Smooth muscle cell (in vitro differentiated cells): ENCODE measurements at regions not wholly inside any gene's neighbourhood (a gene's known extent, or its start where the extent isn't known, plus 50 kb on each side); places are given as distances from the start of the nearest gene placed in this dataset.

Experiments used
- DNase-seq: peaks from one replicate; lab custom pipeline; 2025; ENCODE audit not compliant: unreplicated experiment; lab: John Stamatoyannopoulos, UW
- H2AFZ ChIP-seq: fragments of 200-600 bp; sonication (generic); 2 replicates; pipeline ENCODE4 v1.6.0; 2016; ENCODE audit warnings: antibody characterized with exemption, low read depth, mild to moderate bottlenecking
- H3F3A ChIP-seq: fragments of 200-600 bp; sonication (generic); 2 replicates; pipeline ENCODE4 v1.6.0; 2017; ENCODE audit warnings: antibody characterized with exemption, low read depth
- H3K27ac ChIP-seq: fragments of 200-600 bp; sonication (generic); 2 replicates; pipeline ENCODE4 v1.5.1; 2016; ENCODE audit warnings: low read depth, mild to moderate bottlenecking
- H3K27me3 ChIP-seq: fragments of 200-600 bp; sonication (generic); 2 replicates; pipeline ENCODE4 v1.6.1; 2016; ENCODE audit warnings: low read depth, mild to moderate bottlenecking
- H3K36me3 ChIP-seq: fragments of 200-600 bp; sonication (generic); 2 replicates; pipeline ENCODE4 v1.5.1; 2016; ENCODE audit warnings: low read depth
- H3K4me1 ChIP-seq: fragments of 200-600 bp; sonication (generic); 2 replicates; pipeline ENCODE4 v1.5.1; 2016; ENCODE audit warnings: low read depth
- H3K4me2 ChIP-seq: fragments of 200-600 bp; sonication (generic); 2 replicates; pipeline ENCODE4 v1.6.0; 2016; ENCODE audit warnings: mild to moderate bottlenecking
- H3K4me3 ChIP-seq: fragments of 200-600 bp; sonication (generic); 2 replicates; pipeline ENCODE4 v1.5.1; 2016; ENCODE audit warnings: mild to moderate bottlenecking
- H3K79me2 ChIP-seq: fragments of 200-600 bp; sonication (generic); 2 replicates; pipeline ENCODE4 v1.6.0; 2016; ENCODE audit warnings: low read depth, mild to moderate bottlenecking
- H3K9ac ChIP-seq: fragments of 200-600 bp; sonication (generic); 2 replicates; pipeline ENCODE4 v1.6.0; 2016; ENCODE audit warnings: low read depth
- H3K9me3 ChIP-seq: fragments of 200-600 bp; sonication (generic); replicated peaks from 2 replicates; pipeline ENCODE4 v1.5.1; 2016; ENCODE audit warnings: low read depth
- H4K20me1 ChIP-seq: fragments of 200-600 bp; sonication (generic); 2 replicates; pipeline ENCODE4 v1.6.0; 2016; ENCODE audit warnings: low read depth
- WGBS: methylation state at CpG from one replicate; pipeline ENCODE4 v1.1.7; 2016; ENCODE audit warnings: low lambda C conversion rate; 5-methylcytosine and 5-hydroxymethylcytosine counted together
- TF ChIP-seq, protein P1 (sequence below): fragments of 200-600 bp; sonication (generic); IDR thresholded peaks from 2 replicates; pipeline ENCODE4 v1.5.1; 2017; ENCODE audit warnings: borderline replicate concordance, mild to moderate bottlenecking, antibody characterized with exemption; ENCODE audit not compliant: insufficient read depth, poor library complexity, severe bottlenecking

DNA sequence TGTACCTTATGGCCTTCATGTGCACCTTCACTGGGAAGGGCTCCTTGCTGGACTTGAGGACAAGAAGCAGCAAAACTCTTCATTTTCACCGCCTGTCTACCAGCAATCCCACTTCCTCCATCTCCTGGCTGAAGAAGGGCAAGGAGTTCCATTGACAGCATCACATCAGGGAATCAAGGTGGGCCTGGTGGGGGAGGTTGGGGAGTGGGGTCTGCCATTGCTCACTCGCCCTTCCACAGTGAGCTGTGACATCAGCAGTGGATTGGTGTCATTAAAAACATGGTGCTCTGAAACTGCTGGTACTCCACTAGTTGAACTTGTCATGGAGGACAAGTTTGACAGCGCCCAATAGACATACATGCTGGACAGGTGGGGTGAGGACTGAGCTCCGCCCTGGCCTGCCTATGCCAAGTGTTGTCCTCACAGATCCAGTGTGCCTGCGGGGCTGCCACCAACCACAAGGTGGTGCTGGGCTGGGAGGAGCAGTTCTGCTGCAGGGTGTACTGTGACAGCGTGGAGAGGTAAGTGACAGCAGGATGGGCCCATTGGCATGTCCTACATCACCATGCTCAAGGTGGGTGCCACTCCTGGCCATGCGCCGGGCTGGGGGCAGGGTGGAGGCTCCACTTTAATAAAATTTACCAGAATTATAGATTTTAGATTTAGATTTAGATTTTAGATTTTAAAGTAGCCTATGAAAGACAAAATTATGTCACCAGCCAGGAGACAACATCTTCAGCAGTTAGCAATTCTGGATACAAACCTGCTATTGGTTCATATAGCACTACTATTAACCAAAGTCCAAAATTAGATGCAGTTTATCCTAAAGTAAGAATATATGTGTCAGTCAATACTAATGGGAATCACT is 1729.1 kb downstream of the TP53TG3F start:
- no peak overlapping the region for H3K27ac ChIP-seq
- no peaks in the 10 kb centered on the region for H3K36me3 ChIP-seq
- H3F3A ChIP-seq = no peaks in the 10 kb centered on the region
- TF ChIP-seq, protein P1, sequence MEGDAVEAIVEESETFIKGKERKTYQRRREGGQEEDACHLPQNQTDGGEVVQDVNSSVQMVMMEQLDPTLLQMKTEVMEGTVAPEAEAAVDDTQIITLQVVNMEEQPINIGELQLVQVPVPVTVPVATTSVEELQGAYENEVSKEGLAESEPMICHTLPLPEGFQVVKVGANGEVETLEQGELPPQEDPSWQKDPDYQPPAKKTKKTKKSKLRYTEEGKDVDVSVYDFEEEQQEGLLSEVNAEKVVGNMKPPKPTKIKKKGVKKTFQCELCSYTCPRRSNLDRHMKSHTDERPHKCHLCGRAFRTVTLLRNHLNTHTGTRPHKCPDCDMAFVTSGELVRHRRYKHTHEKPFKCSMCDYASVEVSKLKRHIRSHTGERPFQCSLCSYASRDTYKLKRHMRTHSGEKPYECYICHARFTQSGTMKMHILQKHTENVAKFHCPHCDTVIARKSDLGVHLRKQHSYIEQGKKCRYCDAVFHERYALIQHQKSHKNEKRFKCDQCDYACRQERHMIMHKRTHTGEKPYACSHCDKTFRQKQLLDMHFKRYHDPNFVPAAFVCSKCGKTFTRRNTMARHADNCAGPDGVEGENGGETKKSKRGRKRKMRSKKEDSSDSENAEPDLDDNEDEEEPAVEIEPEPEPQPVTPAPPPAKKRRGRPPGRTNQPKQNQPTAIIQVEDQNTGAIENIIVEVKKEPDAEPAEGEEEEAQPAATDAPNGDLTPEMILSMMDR = no peak
- H4K20me1 ChIP-seq = no peaks in the 10 kb centered on the region
- peaks cover 9% of the 10 kb centered on the region for H3K9me3 ChIP-seq
- H3K4me2 ChIP-seq = no peak overlapping the region
- no peak overlapping the region for H3K4me3 ChIP-seq
- no peak overlapping the region for H2AFZ ChIP-seq
- no peaks in the 10 kb centered on the region for H3K27me3 ChIP-seq
- no peaks in the 10 kb centered on the region for H3K79me2 ChIP-seq
- WGBS = 70% methylated on average over 8 of the region's 8 CpGs
- H3K9ac ChIP-seq = no peak overlapping the region
- DNase-seq = no peak
- no peaks in the 10 kb centered on the region for H3K4me1 ChIP-seq

DNA sequence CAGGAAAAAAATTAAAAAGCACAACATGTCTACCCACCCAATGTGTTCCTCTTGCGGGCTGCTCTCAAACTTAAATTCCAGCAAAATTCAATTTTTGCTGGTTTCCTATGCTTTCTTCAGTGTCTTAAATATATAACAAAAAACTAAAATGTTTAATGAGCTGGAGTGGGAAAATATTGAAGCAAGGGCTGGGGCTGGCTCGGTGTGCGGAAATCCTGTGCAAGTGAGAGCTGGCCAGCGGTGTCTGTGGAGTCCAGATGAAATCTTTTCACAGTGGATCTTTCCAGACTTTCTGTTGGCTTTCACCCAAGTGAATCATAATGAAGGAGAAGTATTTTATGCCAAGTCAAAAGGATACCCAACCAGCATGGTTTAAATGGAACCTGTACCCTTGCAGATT is 1733.6 kb downstream of the TP53TG3F start:
- Histone ChIP-seq H2AFZ (no peak overlapping the region), H3K4me3 (no peak overlapping the region), H4K20me1 (no peaks in the 10 kb centered on the region), H3K27me3 (no peaks in the 10 kb centered on the region), H3K4me2 (no peak overlapping the region), H3K9me3 (peaks cover 11% of the 10 kb centered on the region), H3F3A (no peaks in the 10 kb centered on the region), H3K79me2 (no peaks in the 10 kb centered on the region), H3K36me3 (no peaks in the 10 kb centered on the region), H3K9ac (no peak overlapping the region), H3K4me1 (no peaks in the 10 kb centered on the region), H3K27ac (no peak overlapping the region)
- no peak for DNase-seq
- TF ChIP-seq, protein P1 = no peak
- 81% methylated on average over 4 of the region's 4 CpGs for WGBS

DNA sequence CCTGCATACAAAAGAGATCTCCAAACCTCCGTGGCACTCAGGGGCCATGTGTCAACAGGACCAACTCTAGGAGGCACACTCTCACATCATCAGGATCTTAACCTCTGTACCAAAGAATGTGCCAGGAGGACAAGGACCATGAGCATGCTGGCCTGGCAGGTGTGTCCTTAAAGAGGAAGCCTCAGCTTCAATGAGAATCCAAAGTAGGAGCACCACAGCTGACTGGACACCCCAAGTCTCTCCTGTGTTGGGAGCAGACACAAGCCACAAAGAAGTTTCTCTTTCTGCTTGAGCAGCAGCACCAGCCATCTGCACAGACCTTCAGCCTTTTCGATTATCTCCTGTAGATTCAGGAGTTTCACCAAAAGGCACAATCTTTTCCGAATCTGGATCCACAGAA is 1734.5 kb downstream of the TP53TG3F start:
- Histone ChIP-seq H3K79me2 (no peaks in the 10 kb centered on the region), H4K20me1 (no peaks in the 10 kb centered on the region), H3F3A (no peaks in the 10 kb centered on the region), H3K4me3 (no peak overlapping the region), H3K4me2 (no peak overlapping the region), H3K9ac (no peak overlapping the region), H3K4me1 (no peaks in the 10 kb centered on the region), H2AFZ (no peak overlapping the region), H3K36me3 (no peaks in the 10 kb centered on the region), H3K9me3 (peaks cover 11% of the 10 kb centered on the region), H3K27me3 (no peaks in the 10 kb centered on the region), H3K27ac (no peak overlapping the region)
- 57% methylated on average over 3 of the region's 3 CpGs for WGBS
- no peak for DNase-seq
- TF ChIP-seq, protein P1 = no peak

DNA sequence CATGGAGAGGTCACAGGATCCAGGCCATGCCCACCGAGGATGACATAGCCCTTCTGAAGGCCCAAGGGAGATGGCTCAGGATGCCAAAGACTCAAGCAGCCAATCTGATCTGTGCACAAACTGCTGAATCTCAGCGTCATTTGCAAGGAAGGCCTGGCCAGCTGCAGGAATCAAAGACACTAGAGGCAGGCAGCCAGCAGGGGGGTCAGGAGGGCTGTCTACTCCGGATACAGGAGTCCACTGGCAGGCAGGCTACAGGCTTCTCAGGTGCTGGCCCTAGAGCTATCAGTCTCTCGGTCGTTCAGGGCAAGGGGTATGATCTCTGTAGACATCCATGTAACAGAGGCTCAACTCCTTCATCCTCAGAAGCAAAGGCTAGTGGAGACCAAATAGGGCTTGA is 1735.3 kb downstream of the TP53TG3F start:
- Histone ChIP-seq H3K36me3 (no peaks in the 10 kb centered on the region), H3K4me1 (no peaks in the 10 kb centered on the region), H3K27ac (no peak overlapping the region), H3K79me2 (no peaks in the 10 kb centered on the region), H4K20me1 (no peaks in the 10 kb centered on the region), H3F3A (no peaks in the 10 kb centered on the region), H3K9ac (no peak overlapping the region), H3K27me3 (no peaks in the 10 kb centered on the region), H3K4me3 (no peak overlapping the region), H3K4me2 (no peak overlapping the region), H3K9me3 (peaks cover 11% of the 10 kb centered on the region), H2AFZ (no peak overlapping the region)
- WGBS = 70% methylated on average over 5 of the region's 5 CpGs
- no peak for DNase-seq
- TF ChIP-seq, protein P1 = no peak
